Spleen (tissue), 7 donors: ENCODE measurements at regions not wholly inside any gene's neighbourhood (a gene's known extent, or its start where the extent isn't known, plus 50 kb on each side); places are given as distances from the start of the nearest gene placed in this dataset.

Experiments used
- POLR2A ChIP-seq, 3 donors: fragments of 450-650 bp; IDR thresholded peaks; one replicate each; pipeline ENCODE4 v1.5.1; 2017; ENCODE audit warnings: antibody characterized with exemption in 3 of 3, mild to moderate bottlenecking in 1 of 3
- TF ChIP-seq, protein P1 (sequence below), 11 experiments: fragments of 200-600 bp in 7 of 11; fragments of 450-650 bp in 4 of 11; sonication (generic) in 4 of 11; IDR thresholded peaks in 8 of 11; conservative IDR thresholded peaks in 3 of 11; 1 replicate in 7 of 11; 2 replicates in 4 of 11; pipeline versions ENCODE4 v1.4.0 to v1.8.0; 2016 to 2021; ENCODE audit warnings: antibody characterized with exemption in 11 of 11, inconsistent platforms in 4 of 11, mild to moderate bottlenecking in 1 of 11
- donor health status: DM: no; HTN: no; CAD: no; lungs with moderate emphysema.
- donor health status: DM: no; HTN: no; CAD: no.
- donor health status: DM: no; HTN: no; CAD: no.

DNA sequence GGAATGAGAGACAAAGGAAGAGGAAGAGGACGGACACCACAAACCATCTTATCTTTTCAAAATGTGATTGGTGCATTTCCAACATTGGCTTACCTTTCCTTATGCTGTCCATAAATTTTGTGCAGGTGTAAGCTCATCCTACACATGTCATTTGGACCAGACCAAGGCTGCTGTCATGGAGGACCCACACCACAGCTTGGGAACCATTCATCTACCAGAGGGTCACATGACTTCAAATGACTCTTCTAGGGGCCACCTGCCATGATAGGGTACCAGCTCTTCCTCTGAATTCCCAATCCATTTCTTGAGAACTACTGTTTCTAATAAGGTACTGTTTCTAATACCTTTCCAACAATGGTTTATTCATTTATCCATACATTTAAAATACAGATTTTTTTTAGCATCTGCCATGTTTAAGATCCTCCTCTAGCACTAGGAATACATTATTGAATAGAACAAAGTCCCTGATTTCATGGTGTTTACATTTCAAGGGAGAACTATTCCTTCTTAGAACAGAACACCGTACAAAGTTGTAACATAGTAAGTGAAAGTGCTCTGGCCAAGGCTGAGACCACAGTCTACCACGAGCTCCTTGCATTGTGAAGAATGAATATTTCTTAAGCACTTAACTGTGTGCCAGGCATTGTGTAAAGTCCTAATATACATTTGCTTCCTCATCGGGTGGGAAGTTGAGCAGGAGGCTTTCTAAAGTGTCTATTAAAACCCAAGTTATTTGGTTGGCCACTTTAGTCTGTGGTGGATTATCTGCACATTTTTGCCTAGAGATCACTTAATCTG, 246.1 kb upstream of the FN1 start:
- TF ChIP-seq, protein P1, sequence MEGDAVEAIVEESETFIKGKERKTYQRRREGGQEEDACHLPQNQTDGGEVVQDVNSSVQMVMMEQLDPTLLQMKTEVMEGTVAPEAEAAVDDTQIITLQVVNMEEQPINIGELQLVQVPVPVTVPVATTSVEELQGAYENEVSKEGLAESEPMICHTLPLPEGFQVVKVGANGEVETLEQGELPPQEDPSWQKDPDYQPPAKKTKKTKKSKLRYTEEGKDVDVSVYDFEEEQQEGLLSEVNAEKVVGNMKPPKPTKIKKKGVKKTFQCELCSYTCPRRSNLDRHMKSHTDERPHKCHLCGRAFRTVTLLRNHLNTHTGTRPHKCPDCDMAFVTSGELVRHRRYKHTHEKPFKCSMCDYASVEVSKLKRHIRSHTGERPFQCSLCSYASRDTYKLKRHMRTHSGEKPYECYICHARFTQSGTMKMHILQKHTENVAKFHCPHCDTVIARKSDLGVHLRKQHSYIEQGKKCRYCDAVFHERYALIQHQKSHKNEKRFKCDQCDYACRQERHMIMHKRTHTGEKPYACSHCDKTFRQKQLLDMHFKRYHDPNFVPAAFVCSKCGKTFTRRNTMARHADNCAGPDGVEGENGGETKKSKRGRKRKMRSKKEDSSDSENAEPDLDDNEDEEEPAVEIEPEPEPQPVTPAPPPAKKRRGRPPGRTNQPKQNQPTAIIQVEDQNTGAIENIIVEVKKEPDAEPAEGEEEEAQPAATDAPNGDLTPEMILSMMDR (IDR thresholded peaks at IDR 0.05 in 8 of 11, conservative IDR thresholded peaks at IDR 0.05 in 3 of 11) = no peak
- no peak for TF ChIP-seq POLR2A (IDR thresholded peaks at IDR 0.05)
